Neural progenitor cell (in vitro differentiated cells): ENCODE measurements at regions not wholly inside any gene's neighbourhood (a gene's known extent, or its start where the extent isn't known, plus 50 kb on each side); places are given as distances from the start of the nearest gene placed in this dataset.

ENCODE experiments used
- DNase-seq: peaks from one replicate; pipeline ENCODE4 v3.0.0-alpha.2; 2016; ENCODE audit warnings: low spot score
- H2AFZ ChIP-seq: fragments of 200-600 bp; sonication (generic); replicated peaks from 2 replicates; pipeline ENCODE4 v1.6.1; 2016; ENCODE audit warnings: antibody characterized with exemption
- H3F3A ChIP-seq: fragments of 200-600 bp; sonication (generic); 2 replicates; pipeline ENCODE4 v1.6.1; 2016; ENCODE audit warnings: antibody characterized with exemption, low read depth
- H3K27ac ChIP-seq: fragments of 200-600 bp; sonication (generic); 2 replicates; pipeline ENCODE4 v1.5.1; 2016; ENCODE audit warnings: mild to moderate bottlenecking
- H3K27me3 ChIP-seq: fragments of 200-600 bp; sonication (generic); 2 replicates; pipeline ENCODE4 v1.6.1; 2016; ENCODE audit warnings: mild to moderate bottlenecking, moderate library complexity
- H3K36me3 ChIP-seq: fragments of 200-600 bp; sonication (generic); 2 replicates; pipeline ENCODE4 v1.5.1; 2016
- H3K4me1 ChIP-seq: fragments of 200-600 bp; sonication (generic); 2 replicates; pipeline ENCODE4 v1.6.1; 2016; ENCODE audit warnings: mixed run types
- H3K4me2 ChIP-seq: fragments of 200-600 bp; sonication (generic); 2 replicates; pipeline ENCODE4 v1.6.1; 2016
- H3K4me3 ChIP-seq: fragments of 200-600 bp; sonication (generic); 2 replicates; pipeline ENCODE4 v1.5.1; 2016
- H3K79me2 ChIP-seq: fragments of 200-600 bp; sonication (generic); 2 replicates; pipeline ENCODE4 v1.6.1; 2016; ENCODE audit warnings: low read depth
- H3K9ac ChIP-seq: fragments of 200-600 bp; sonication (generic); 2 replicates; pipeline ENCODE4 v1.6.1; 2016
- H3K9me3 ChIP-seq: fragments of 200-600 bp; sonication (generic); 2 replicates; pipeline ENCODE4 v1.5.1; 2016; ENCODE audit warnings: low read depth
- H4K20me1 ChIP-seq: fragments of 200-600 bp; sonication (generic); 2 replicates; pipeline ENCODE4 v1.6.1; 2016; ENCODE audit warnings: low read depth
- H3K27ac Mint-ChIP-seq: 3 replicates; pipeline ENCODE4 v1.8.0; 2021; ENCODE audit warnings: mixed read lengths
- H3K27me3 Mint-ChIP-seq: 2 replicates; pipeline ENCODE4 v1.8.0; 2022; ENCODE audit warnings: low read depth, mild to moderate bottlenecking, inconsistent platforms, moderate library complexity, mixed read lengths; ENCODE audit not compliant: insufficient read depth
- H3K36me3 Mint-ChIP-seq: 3 replicates; pipeline ENCODE4 v1.8.0; 2021; ENCODE audit warnings: mixed read lengths
- H3K4me1 Mint-ChIP-seq: 3 replicates; pipeline ENCODE4 v1.8.0; 2021; ENCODE audit warnings: mixed read lengths
- H3K4me3 Mint-ChIP-seq: 3 replicates; pipeline ENCODE4 v1.8.0; 2021; ENCODE audit warnings: mild to moderate bottlenecking, moderate library complexity, mixed read lengths
- H3K9me3 Mint-ChIP-seq: 3 replicates; pipeline ENCODE4 v1.8.0; 2020; ENCODE audit warnings: mixed read lengths
- EZH2 ChIP-seq: fragments of 200-600 bp; sonication (generic); IDR thresholded peaks from 2 replicates; pipeline ENCODE4 v1.6.1; 2017; ENCODE audit warnings: antibody characterized with exemption, mild to moderate bottlenecking, moderate library complexity
- EZH2phosphoT487 ChIP-seq: fragments of 200-600 bp; sonication (generic); IDR thresholded peaks from 2 replicates; pipeline ENCODE4 v1.6.1; 2017; ENCODE audit warnings: antibody characterized with exemption
- TF ChIP-seq, protein P1 (sequence below): fragments of 200-600 bp; sonication (generic); IDR thresholded peaks from 2 replicates; pipeline ENCODE4 v1.5.1; 2017; ENCODE audit warnings: antibody characterized with exemption, mild to moderate bottlenecking

DNA sequence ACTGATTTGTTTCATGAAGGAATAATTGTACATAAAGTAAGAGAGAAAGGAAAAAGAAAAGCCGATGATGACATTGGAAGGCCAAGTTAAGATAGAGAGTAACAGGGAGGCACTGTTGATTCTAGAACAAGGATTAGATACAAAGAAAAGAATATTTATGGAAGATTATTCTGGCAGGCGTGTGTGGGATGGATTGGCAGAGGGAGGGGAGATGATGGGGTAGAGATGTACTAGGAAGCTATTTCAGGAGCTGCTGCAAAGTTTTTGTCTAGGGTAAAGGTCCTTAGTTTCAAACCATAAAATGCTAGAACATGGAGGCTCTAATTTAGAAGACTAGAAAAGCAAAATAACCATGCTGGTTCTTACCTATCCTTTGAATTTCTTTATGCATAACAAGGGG is 280.0 kb upstream of the LRRN1 start:
- Histone ChIP-seq H4K20me1 (no peaks in the 10 kb centered on the region), H3K27me3 (no peaks in the 10 kb centered on the region), H3K4me1 (no peaks in the 10 kb centered on the region), H3K27ac (no peak overlapping the region), H3K9ac (no peak overlapping the region), H3F3A (no peaks in the 10 kb centered on the region), H3K4me2 (no peak overlapping the region), H3K36me3 (no peaks in the 10 kb centered on the region), H3K4me3 (no peak overlapping the region), H3K79me2 (no peaks in the 10 kb centered on the region), H2AFZ (no peak overlapping the region), H3K9me3 (no peaks in the 10 kb centered on the region)
- no peaks in the 10 kb centered on the region for H3K9me3 Mint-ChIP-seq
- no peaks in the 10 kb centered on the region for H3K36me3 Mint-ChIP-seq
- H3K27ac Mint-ChIP-seq, result no peak overlapping the region
- TF ChIP-seq, protein P1, sequence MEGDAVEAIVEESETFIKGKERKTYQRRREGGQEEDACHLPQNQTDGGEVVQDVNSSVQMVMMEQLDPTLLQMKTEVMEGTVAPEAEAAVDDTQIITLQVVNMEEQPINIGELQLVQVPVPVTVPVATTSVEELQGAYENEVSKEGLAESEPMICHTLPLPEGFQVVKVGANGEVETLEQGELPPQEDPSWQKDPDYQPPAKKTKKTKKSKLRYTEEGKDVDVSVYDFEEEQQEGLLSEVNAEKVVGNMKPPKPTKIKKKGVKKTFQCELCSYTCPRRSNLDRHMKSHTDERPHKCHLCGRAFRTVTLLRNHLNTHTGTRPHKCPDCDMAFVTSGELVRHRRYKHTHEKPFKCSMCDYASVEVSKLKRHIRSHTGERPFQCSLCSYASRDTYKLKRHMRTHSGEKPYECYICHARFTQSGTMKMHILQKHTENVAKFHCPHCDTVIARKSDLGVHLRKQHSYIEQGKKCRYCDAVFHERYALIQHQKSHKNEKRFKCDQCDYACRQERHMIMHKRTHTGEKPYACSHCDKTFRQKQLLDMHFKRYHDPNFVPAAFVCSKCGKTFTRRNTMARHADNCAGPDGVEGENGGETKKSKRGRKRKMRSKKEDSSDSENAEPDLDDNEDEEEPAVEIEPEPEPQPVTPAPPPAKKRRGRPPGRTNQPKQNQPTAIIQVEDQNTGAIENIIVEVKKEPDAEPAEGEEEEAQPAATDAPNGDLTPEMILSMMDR, result no peak
- TF ChIP-seq EZH2, result no peak
- no peaks in the 10 kb centered on the region for H3K4me1 Mint-ChIP-seq
- H3K4me3 Mint-ChIP-seq, result no peak overlapping the region
- H3K27me3 Mint-ChIP-seq, result no peaks in the 10 kb centered on the region
- no peak for DNase-seq

DNA sequence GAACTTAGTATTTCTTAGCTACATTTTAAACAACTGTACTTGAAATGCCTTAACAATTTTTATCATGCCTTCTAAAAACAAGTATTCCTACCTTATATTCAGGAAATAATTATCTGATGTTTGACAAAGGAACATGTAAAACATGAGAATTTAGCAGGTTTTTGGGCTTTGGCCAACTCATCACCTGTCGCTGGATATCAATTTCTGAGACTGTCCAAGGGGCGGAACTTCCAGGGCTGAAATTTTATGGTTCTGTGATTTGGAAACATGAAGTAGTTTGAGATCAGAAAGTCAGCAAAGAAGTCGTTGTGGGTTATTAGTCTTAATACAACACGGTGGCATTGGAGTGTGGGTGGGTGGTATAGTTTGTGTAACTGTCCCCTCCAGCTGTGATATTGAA is 282.2 kb upstream of the LRRN1 start:
- Histone ChIP-seq H3K27ac (no peak overlapping the region), H4K20me1 (no peaks in the 10 kb centered on the region), H3K4me1 (no peaks in the 10 kb centered on the region), H3K79me2 (no peaks in the 10 kb centered on the region), H3K9ac (no peak overlapping the region), H3K4me3 (no peak overlapping the region), H3K36me3 (no peaks in the 10 kb centered on the region), H3K9me3 (no peaks in the 10 kb centered on the region), H2AFZ (no peak overlapping the region), H3K27me3 (no peaks in the 10 kb centered on the region), H3K4me2 (no peak overlapping the region), H3F3A (no peaks in the 10 kb centered on the region)
- Mint-ChIP-seq H3K36me3 (no peaks in the 10 kb centered on the region), H3K9me3 (no peaks in the 10 kb centered on the region), H3K4me3 (no peak overlapping the region), H3K27me3 (peaks cover 2% of the 10 kb centered on the region), H3K27ac (no peak overlapping the region), H3K4me1 (no peaks in the 10 kb centered on the region)
- no peak for TF ChIP-seq EZH2
- TF ChIP-seq, protein P1, result no peak
- TF ChIP-seq EZH2phosphoT487, result no peak
- DNase-seq, result no peak

DNA sequence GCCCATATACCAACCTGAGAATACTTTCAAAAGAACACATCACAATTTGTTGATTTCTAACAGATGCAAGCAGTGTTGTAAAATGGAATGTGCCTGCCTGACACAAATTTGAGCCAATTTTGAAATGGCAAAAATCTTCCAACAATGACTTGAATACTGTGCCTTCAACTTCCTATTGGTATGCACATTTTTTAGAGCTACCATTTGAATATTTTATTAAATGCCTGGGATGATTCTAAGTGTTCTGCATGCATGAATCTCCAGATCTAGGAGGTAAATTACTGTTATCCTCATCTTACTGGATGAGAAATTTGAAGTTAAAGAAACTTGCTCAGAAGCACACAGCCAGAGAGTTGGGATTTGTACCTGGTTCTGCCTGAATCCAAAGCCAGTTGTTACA is 282.8 kb upstream of the LRRN1 start:
- Histone ChIP-seq H3K9me3 (no peaks in the 10 kb centered on the region), H3F3A (no peaks in the 10 kb centered on the region), H3K4me2 (no peak overlapping the region), H2AFZ (no peak overlapping the region), H3K27ac (no peak overlapping the region), H3K27me3 (no peaks in the 10 kb centered on the region), H3K4me1 (no peaks in the 10 kb centered on the region), H3K36me3 (no peaks in the 10 kb centered on the region), H3K4me3 (no peak overlapping the region), H3K9ac (no peak overlapping the region), H3K79me2 (no peaks in the 10 kb centered on the region), H4K20me1 (no peaks in the 10 kb centered on the region)
- Mint-ChIP-seq H3K36me3 (no peaks in the 10 kb centered on the region), H3K9me3 (no peaks in the 10 kb centered on the region), H3K27ac (no peak overlapping the region), H3K4me3 (no peak overlapping the region), H3K4me1 (no peaks in the 10 kb centered on the region), H3K27me3 (peaks cover 2% of the 10 kb centered on the region)
- TF ChIP-seq, protein P1, result no peak
- TF ChIP-seq EZH2phosphoT487, result no peak
- no peak for TF ChIP-seq EZH2
- DNase-seq, result no peak

DNA sequence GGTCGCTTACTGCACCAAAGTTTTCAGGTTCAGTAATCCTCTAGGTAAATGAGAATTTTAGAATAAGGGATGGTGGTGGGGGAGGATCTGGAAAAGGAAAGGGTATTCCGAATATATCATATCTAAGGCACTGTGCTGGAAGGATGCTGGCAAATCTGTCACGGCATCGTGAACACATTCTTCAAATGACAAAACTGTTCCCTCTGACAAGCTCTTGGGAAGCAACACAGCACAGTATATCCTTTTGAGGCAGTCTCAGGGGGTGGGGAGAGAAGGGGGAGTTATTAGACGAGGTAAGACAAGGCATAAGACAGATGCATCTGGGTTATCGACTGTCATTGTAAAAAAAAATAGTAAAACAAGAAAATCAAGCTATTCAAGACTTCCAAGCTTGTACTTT is 289.6 kb upstream of the LRRN1 start:
- Histone ChIP-seq H4K20me1 (no peaks in the 10 kb centered on the region), H3K27ac (no peak overlapping the region), H3K27me3 (no peaks in the 10 kb centered on the region), H3K4me3 (no peak overlapping the region), H3K36me3 (no peaks in the 10 kb centered on the region), H2AFZ (no peak overlapping the region), H3K4me2 (no peak overlapping the region), H3F3A (no peaks in the 10 kb centered on the region), H3K79me2 (no peaks in the 10 kb centered on the region), H3K4me1 (no peaks in the 10 kb centered on the region), H3K9ac (no peak overlapping the region), H3K9me3 (no peaks in the 10 kb centered on the region)
- H3K9me3 Mint-ChIP-seq, result no peaks in the 10 kb centered on the region
- peaks cover 3% of the 10 kb centered on the region for H3K4me1 Mint-ChIP-seq
- no peak overlapping the region for H3K27ac Mint-ChIP-seq
- H3K27me3 Mint-ChIP-seq, result peaks cover 6% of the 10 kb centered on the region
- no peak for DNase-seq
- no peaks in the 10 kb centered on the region for H3K36me3 Mint-ChIP-seq
- H3K4me3 Mint-ChIP-seq, result no peak overlapping the region
- TF ChIP-seq EZH2, result no peak
- TF ChIP-seq, protein P1, result no peak
- TF ChIP-seq EZH2phosphoT487, result no peak
